CD4-positive, alpha-beta T cell treated with Interleukin-17A for 1 hour (primary cell): ENCODE measurements at regions not wholly inside any gene's neighbourhood (a gene's known extent, or its start where the extent isn't known, plus 50 kb on each side); places are given as distances from the start of the nearest gene placed in this dataset.

ENCODE experiments used
- DNase-seq: peaks from one replicate; pipeline ENCODE4 v3.0.0-alpha.2; 2020

- DNase-seq = no peak
These were observed 162.7 kb downstream of the BMP4 start for GRCh38 chr14:53793790-53794505.

- no peak for DNase-seq
These were observed 163.7 kb downstream of the BMP4 start for GRCh38 chr14:53792909-53793308.

GRCh38 chr14:53790731-53791500, 165.7 kb downstream of the BMP4 start:
- no peak for DNase-seq

GRCh38 chr14:53788566-53788965, 168.1 kb downstream of the BMP4 start:
- DNase-seq = no peak

GRCh38 chr14:53786045-53786444, 170.6 kb downstream of the BMP4 start:
- no peak for DNase-seq

- DNase-seq = no peak
These were observed 171.9 kb downstream of the BMP4 start for GRCh38 chr14:53784688-53785087.

GRCh38 chr14:53783256-53783655, 173.4 kb downstream of the BMP4 start:
- DNase-seq = no peak

GRCh38 chr14:53780051-53780555, 176.5 kb downstream of the BMP4 start:
- no peak for DNase-seq

- no peak for DNase-seq
These were observed 177.3 kb downstream of the BMP4 start for GRCh38 chr14:53779301-53779700.

GRCh38 chr14:53778263-53778662, 178.4 kb downstream of the BMP4 start:
- no peak for DNase-seq

- no peak for DNase-seq
These were observed 183.7 kb downstream of the BMP4 start for GRCh38 chr14:53772936-53773335.

GRCh38 chr14:53767566-53767965, 189.1 kb downstream of the BMP4 start:
- no peak for DNase-seq

GRCh38 chr14:53766601-53767000, 190.0 kb downstream of the BMP4 start:
- no peak for DNase-seq

- DNase-seq = no peak
These were observed 190.5 kb downstream of the BMP4 start for GRCh38 chr14:53766106-53766505.

GRCh38 chr14:53764846-53765245, 191.8 kb downstream of the BMP4 start:
- DNase-seq = no peak

GRCh38 chr14:53758141-53758540, 198.5 kb downstream of the BMP4 start:
- no peak for DNase-seq

- no peak for DNase-seq
These were observed 198.9 kb downstream of the BMP4 start for GRCh38 chr14:53757732-53758131.

- no peak for DNase-seq
These were observed 205.0 kb downstream of the BMP4 start for GRCh38 chr14:53751650-53752049.

GRCh38 chr14:53748691-53749090, 207.9 kb downstream of the BMP4 start:
- DNase-seq = no peak

- DNase-seq = no peak
These were observed 211.8 kb downstream of the BMP4 start for GRCh38 chr14:53744857-53745256.

GRCh38 chr14:53743371-53743770, 213.3 kb downstream of the BMP4 start:
- no peak for DNase-seq

GRCh38 chr14:53742233-53742620, 214.4 kb downstream of the BMP4 start:
- no peak for DNase-seq

- no peak for DNase-seq
These were observed 215.0 kb downstream of the BMP4 start for GRCh38 chr14:53741479-53742232.

GRCh38 chr14:53740570-53740969, 216.1 kb downstream of the BMP4 start:
- DNase-seq = no peak
